DOHH2 (cell line): ENCODE measurements at regions not wholly inside any gene's neighbourhood (a gene's known extent, or its start where the extent isn't known, plus 50 kb on each side); places are given as distances from the start of the nearest gene placed in this dataset.

Experiments used
- H3F3A ChIP-seq: fragments of 200-600 bp; sonication (generic), shearing (Covaris generic); 2 replicates; pipeline ENCODE4 v1.6.0; 2016; ENCODE audit warnings: antibody characterized with exemption, mild to moderate bottlenecking; ENCODE audit not compliant: control insufficient read depth, insufficient read depth
- H3K27ac ChIP-seq: fragments of 200-600 bp; sonication (generic); 2 replicates; pipeline ENCODE4 v1.5.1; 2014; ENCODE audit warnings: low read depth, mild to moderate bottlenecking, low read length, moderate library complexity
- H3K27me3 ChIP-seq: fragments of 200-600 bp; sonication (generic); 2 replicates; pipeline ENCODE4 v1.6.1; 2014; ENCODE audit warnings: mild to moderate bottlenecking, low read length, mixed read lengths; ENCODE audit not compliant: control insufficient read depth
- H3K36me3 ChIP-seq: fragments of 200-600 bp; sonication (generic); 2 replicates; pipeline ENCODE4 v1.6.1; 2014; ENCODE audit warnings: mild to moderate bottlenecking, low read length, moderate library complexity, mixed read lengths; ENCODE audit not compliant: control insufficient read depth
- H3K4me1 ChIP-seq: fragments of 200-600 bp; sonication (generic); 2 replicates; pipeline ENCODE4 v1.6.1; 2014; ENCODE audit warnings: mild to moderate bottlenecking, low read length, mixed read lengths; ENCODE audit not compliant: control insufficient read depth
- H3K4me2 ChIP-seq: fragments of 200-600 bp; sonication (generic); 2 replicates; pipeline ENCODE4 v1.6.0; 2014; ENCODE audit warnings: mild to moderate bottlenecking, low read length, moderate library complexity
- H3K4me3 ChIP-seq: fragments of 200-600 bp; sonication (generic); 2 replicates; pipeline ENCODE4 v1.5.1; 2014; ENCODE audit warnings: mild to moderate bottlenecking, low read length, mixed read lengths
- H3K79me2 ChIP-seq: fragments of 200-600 bp; sonication (generic); 2 replicates; pipeline ENCODE4 v1.6.1; 2014; ENCODE audit warnings: mild to moderate bottlenecking, low read length, mixed read lengths; ENCODE audit not compliant: control insufficient read depth
- H3K9me2 ChIP-seq: fragments of 200-600 bp; sonication (generic); replicated peaks from 2 replicates; pipeline ENCODE4 v1.6.1; 2014; ENCODE audit warnings: mild to moderate bottlenecking, low read length, mixed read lengths; ENCODE audit not compliant: control insufficient read depth
- H3K9me3 ChIP-seq: fragments of 200-600 bp; sonication (generic); 2 replicates; pipeline ENCODE4 v1.6.1; 2014; ENCODE audit warnings: antibody characterized with exemption, low read length, mixed read lengths; ENCODE audit not compliant: control insufficient read depth, insufficient read depth
- H4K20me1 ChIP-seq: fragments of 200-600 bp; sonication (generic); 2 replicates; pipeline ENCODE4 v1.6.0; 2014; ENCODE audit warnings: low read depth, mild to moderate bottlenecking, antibody characterized with exemption, low read length, moderate library complexity; ENCODE audit not compliant: control insufficient read depth, insufficient read depth
- CTCF ChIP-seq: fragments of 200-600 bp; sonication (generic); IDR thresholded peaks from one replicate; pipeline ENCODE4 v1.5.1; 2014; ENCODE audit warnings: antibody characterized with exemption, mild to moderate bottlenecking, low read depth, low read length; ENCODE audit not compliant: poor library complexity, severe bottlenecking
- EZH2phosphoT487 ChIP-seq: fragments of 200-600 bp; sonication (generic); IDR thresholded peaks from 2 replicates; pipeline ENCODE4 v1.6.1; 2017; ENCODE audit warnings: borderline replicate concordance, mild to moderate bottlenecking, antibody characterized with exemption, low read length, moderate library complexity, mixed read lengths

GRCh38 chr5:159777049-159777660 is 139.1 kb upstream of the ADRA1B start:
- H3K9me2 ChIP-seq, result no peaks in the 10 kb centered on the region
- H3K79me2 ChIP-seq, result no peaks in the 10 kb centered on the region
- H4K20me1 ChIP-seq, result no peaks in the 10 kb centered on the region
- H3K4me1 ChIP-seq, result peaks cover 5% of the 10 kb centered on the region
- TF ChIP-seq CTCF (no peak), EZH2phosphoT487 (no peak)
- no peak overlapping the region for H3K4me2 ChIP-seq
- no peaks in the 10 kb centered on the region for H3K9me3 ChIP-seq
- no peaks in the 10 kb centered on the region for H3K36me3 ChIP-seq
- no peaks in the 10 kb centered on the region for H3F3A ChIP-seq
- peaks cover 26% of the 10 kb centered on the region for H3K27me3 ChIP-seq
- H3K4me3 ChIP-seq, result no peak overlapping the region
- H3K27ac ChIP-seq, result no peak overlapping the region

- H3K36me3 ChIP-seq, result no peaks in the 10 kb centered on the region
- H3K27ac ChIP-seq, result no peak overlapping the region
- H3K4me3 ChIP-seq, result no peak overlapping the region
- H3K27me3 ChIP-seq, result peaks cover 7% of the 10 kb centered on the region; the same call in 1 of the 2 replicates
- H4K20me1 ChIP-seq, result no peaks in the 10 kb centered on the region
- H3K9me3 ChIP-seq, result no peaks in the 10 kb centered on the region
- H3K4me1 ChIP-seq, result no peaks in the 10 kb centered on the region
- no peaks in the 10 kb centered on the region for H3K9me2 ChIP-seq
- H3K79me2 ChIP-seq, result no peaks in the 10 kb centered on the region
- no peak for TF ChIP-seq EZH2phosphoT487
- TF ChIP-seq CTCF, result no peak
- H3F3A ChIP-seq, result no peaks in the 10 kb centered on the region
- H3K4me2 ChIP-seq, result no peak overlapping the region
Observed at GRCh38 chr5:159779481-159779880, 136.8 kb upstream of the ADRA1B start.

GRCh38 chr5:159780246-159780645 is 136.0 kb upstream of the ADRA1B start:
- no peak for TF ChIP-seq CTCF
- no peak for TF ChIP-seq EZH2phosphoT487
- Histone ChIP-seq H3K36me3 (no peaks in the 10 kb centered on the region), H3F3A (no peaks in the 10 kb centered on the region), H3K79me2 (no peaks in the 10 kb centered on the region), H3K27me3 (no peaks in the 10 kb centered on the region), H3K9me2 (no peaks in the 10 kb centered on the region), H3K4me2 (no peak overlapping the region), H4K20me1 (no peaks in the 10 kb centered on the region), H3K4me3 (no peak overlapping the region), H3K4me1 (no peaks in the 10 kb centered on the region), H3K9me3 (no peaks in the 10 kb centered on the region), H3K27ac (no peak overlapping the region)
